ENCODE measurements at regions not wholly inside any gene's neighbourhood (a gene's known extent, or its start where the extent isn't known, plus 50 kb on each side); places are given as distances from the start of the nearest gene placed in this dataset.

DNA sequence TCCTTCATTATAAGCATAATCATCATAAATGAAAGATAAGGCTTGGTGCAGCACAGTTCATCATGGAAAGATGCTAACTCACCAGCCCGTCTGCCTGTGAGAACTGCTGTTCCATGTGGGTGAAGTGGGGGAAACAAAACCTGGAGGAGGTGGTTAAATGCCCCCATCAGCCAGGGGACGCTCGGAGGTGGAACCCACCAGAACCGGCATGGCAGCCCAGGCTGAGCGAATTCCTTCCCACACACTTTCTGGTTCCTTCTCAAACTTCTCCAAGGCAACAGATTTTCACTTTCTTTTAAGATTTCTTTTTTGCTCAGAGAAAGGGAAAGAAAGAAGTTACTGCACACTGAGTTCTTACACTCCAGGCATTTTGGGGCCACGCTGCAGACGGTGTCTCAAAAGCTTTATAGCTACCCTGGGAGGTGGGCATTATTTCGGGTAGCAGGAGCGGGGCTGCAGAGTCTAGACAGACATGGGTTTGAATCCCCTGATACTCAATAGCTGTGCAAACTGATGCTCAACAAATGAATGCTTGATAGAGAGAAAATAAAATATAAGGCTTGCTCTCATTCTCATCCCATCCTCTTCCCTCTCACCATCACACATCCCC lies 190.7 kb downstream of the BCL11B start:
- ChIA-PET POLR2A (no interaction called here), CTCF (no interaction called here)
- DNase-seq (ENCODE audit: extremely low spot score): no peak
- no peak for TF ChIP-seq CTCF (IDR thresholded peaks at IDR 0.05; ENCODE audit: control extremely low read depth, extremely low read depth, low read depth, missing control alignments)

DNA sequence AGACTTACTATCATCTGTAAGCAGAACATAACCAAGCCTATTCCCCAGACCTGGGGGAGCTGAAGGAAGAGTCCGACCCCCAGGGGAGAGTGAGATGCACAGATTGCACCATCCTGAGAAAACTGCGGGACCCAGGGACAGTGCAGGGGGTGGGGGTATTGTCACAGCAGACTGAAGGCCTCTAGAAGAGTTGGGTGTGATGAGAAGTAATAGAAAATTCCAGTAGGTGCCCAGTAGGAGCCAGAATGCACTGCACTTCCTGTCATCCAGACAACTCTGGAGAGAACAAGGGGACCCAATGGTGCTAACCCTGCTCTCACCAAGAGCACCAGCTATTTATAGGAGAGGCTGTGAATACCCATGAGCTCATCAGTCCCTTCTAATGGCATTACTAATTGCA lies 190.1 kb downstream of the BCL11B start:
- no peak for TF ChIP-seq CTCF (IDR thresholded peaks at IDR 0.05; ENCODE audit: control extremely low read depth, extremely low read depth, low read depth, missing control alignments)
- ChIA-PET CTCF (no interaction called here), POLR2A (no interaction called here)

GRCh38 chr14:99093532-99094517 lies 178.2 kb downstream of the BCL11B start:
- ChIA-PET POLR2A (no interaction called here), CTCF (no interaction called here)
- DNase-seq (ENCODE audit: extremely low spot score): no peak
- TF ChIP-seq CTCF (IDR thresholded peaks at IDR 0.05; ENCODE audit: control extremely low read depth, extremely low read depth, low read depth, missing control alignments): no peak

More for the DNA sequence above, 190.1 kb downstream of the BCL11B start:
- no peak for DNase-seq (ENCODE audit: extremely low spot score)

DNA sequence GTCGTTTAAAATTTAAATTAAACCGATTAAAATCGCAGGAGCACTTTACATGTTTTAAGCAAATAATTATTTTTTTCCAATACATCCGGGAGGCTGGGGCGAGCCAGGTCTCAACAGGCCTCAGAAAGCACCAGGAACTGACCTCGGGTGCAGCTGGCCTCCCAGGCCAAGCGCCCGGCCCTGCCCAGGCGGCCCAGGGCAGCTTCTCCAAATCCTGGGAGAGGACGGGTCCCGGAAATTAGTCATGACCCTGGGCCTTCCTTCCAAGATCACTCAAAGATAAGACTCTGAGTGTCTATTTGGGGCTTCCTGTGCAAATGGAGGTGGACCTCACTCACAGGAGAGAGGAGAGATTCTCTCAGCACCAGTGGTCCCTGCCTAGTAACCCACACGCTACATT lies 177.1 kb downstream of the BCL11B start:
- CTCF ChIA-PET: no interaction called here
- DNase-seq (ENCODE audit: extremely low spot score): no peak
- POLR2A ChIA-PET: no interaction called here
- TF ChIP-seq CTCF (IDR thresholded peaks at IDR 0.05; ENCODE audit: control extremely low read depth, extremely low read depth, low read depth, missing control alignments): no peak

DNA sequence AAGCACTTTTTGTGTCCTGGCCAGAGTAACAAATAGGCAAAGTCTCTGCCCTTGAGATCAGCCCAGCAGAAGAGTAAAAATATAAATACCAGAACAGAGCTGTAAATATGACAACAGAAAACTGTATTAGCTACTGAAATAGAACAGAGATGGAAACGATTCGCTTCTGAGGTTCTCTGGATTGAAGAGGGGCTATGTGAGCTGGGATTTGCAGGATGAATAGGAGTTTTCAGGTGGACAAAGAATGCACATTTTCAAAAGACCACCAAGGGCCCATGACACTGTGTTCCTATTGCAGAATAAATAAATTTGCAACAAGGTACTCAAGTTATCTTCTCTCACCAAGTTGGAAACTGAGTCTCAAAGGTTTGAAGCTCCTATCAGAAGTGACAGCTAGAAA lies 176.6 kb downstream of the BCL11B start:
- POLR2A ChIA-PET: no interaction called here
- no peak for TF ChIP-seq CTCF (IDR thresholded peaks at IDR 0.05; ENCODE audit: control extremely low read depth, extremely low read depth, low read depth, missing control alignments)
- CTCF ChIA-PET: interaction anchor here (1.3 kb wide), 1 partner anchor 19 kb away, joined by 3 read pairs; no protein-coding TSS in a partner anchor
- no peak for DNase-seq (ENCODE audit: extremely low spot score)

DNA sequence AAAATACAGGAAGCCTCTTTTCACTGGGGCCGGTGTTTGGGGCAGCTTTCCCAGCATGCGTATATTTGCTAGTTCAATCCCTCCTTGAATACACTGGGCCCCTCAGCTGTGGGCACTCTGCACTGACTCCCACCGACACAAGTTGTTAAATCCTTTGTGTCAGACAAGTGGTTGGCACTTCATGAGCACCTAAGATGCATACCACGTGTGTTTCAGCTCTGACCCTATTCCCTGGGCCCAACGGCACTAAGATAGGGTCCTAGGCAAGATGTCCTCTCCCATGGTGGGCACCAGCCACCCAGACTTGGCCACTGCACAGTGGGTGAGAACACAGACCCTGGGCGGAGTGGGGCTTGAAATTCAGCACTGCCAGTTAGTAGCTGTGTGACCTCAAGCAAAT lies 173.8 kb downstream of the BCL11B start:
- POLR2A ChIA-PET: no interaction called here
- TF ChIP-seq CTCF (IDR thresholded peaks at IDR 0.05; ENCODE audit: control extremely low read depth, extremely low read depth, low read depth, missing control alignments): no peak
- CTCF ChIA-PET: no interaction called here
- DNase-seq (ENCODE audit: extremely low spot score): no peak
